ENCODE measurements at regions not wholly inside any gene's neighbourhood (a gene's known extent, or its start where the extent isn't known, plus 50 kb on each side); places are given as distances from the start of the nearest gene placed in this dataset.
"Not testable (repeated sequence)": the region's sequence is repeated elsewhere in the genome, so short reads cannot be mapped to it uniquely, and the experiment has no call there.

DNA sequence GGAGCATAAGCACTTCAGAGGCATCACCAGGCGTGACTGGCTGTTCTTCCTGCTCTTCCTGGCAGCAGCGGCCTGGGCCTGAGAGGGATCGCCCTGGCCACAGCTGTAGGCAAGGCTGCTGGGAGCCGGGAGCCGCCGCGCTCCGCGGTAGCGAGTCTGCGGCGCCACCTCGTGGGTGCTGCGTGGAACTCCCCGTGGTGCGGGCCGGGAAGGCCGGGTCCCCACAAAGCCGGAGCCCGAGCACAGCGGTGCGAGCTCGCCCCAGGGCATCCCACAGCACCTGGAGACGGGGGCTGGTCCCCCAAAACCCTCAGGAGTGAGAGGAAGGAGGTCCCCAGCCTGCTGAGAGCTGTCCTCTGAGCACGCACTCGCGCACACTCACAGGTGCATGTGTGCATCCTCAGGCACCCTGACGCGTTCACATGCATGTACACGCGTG lies 1546.5 kb downstream of the RPIA start:
- DNase-seq (ENCODE audit: low read depth, low spot score), result not testable (repeated sequence)

DNA sequence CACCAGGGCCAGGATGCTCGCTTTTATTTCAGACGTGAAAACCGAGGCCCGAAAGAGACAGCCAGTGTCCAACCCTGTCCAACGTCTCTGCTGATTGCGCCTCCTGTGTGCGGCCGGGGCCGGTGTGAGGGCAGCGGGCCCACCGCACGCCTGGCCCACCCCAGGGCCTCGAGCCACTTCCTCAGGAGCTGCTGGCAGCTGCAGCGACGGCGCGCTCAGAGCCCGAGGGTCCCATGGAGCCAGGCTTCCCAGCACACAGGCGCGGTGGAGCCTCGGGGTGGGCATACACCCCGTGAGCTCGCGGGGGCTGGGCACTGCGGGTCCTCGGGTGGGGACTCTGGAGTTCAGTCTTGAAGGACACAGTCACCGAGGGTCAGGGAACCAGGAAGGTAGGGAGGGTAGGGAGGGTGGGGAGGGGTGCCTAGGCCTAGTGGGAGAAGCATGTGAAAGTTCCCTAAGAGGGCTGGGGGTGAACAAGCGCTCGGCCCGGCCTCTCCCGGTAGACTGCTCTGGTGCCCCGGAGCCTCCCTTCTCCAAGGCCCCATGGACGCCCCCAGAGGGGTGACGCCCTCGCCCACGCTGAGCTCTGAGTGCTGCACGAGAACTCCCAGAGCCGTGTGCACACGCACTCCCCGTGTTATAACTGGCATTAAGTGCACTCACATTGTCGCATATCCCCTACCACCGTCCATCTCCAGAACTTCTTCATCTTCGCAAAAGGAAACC lies 1547.2 kb downstream of the RPIA start:
- H3K27me3 ChIP-seq (replicated peaks in 1 of 2; ENCODE audit: control insufficient read depth in 2 of 2, insufficient read depth in 2 of 2, low read length in 1 of 2); H2AFZ ChIP-seq (ENCODE audit: control insufficient read depth, low read depth, low read length); POLR2A ChIA-PET; H3K4me2 ChIP-seq (ENCODE audit: control insufficient read depth, insufficient read depth); H3K79me2 ChIP-seq (ENCODE audit: control insufficient read depth, insufficient read depth, low read length); H3K4me3 ChIP-seq; H3K4me1 ChIP-seq (ENCODE audit: control insufficient read depth, insufficient read depth, low read length); BruUV-seq (replicated peaks); intact Hi-C loops (cut with micrococcal nuclease; ENCODE audit: unreplicated experiment); in situ Hi-C loops (cut with MboI); SMC1A ChIA-PET (ENCODE audit: uncharacterized antibody, unreplicated experiment); CTCF ChIA-PET; FAIRE-seq; H3K9me3 ChIP-seq (replicated peaks; ENCODE audit: control insufficient read depth, insufficient read depth, low read length); H3K36me3 ChIP-seq (ENCODE audit: control insufficient read depth in 2 of 2, insufficient read depth in 2 of 2, low read length in 1 of 2); RAD21 ChIA-PET (ENCODE audit: unreplicated experiment); ATAC-seq; H3K9ac ChIP-seq (ENCODE audit: control insufficient read depth, insufficient read depth, low read length); H3K27ac ChIP-seq (ENCODE audit: control insufficient read depth, insufficient read depth); DNase-seq (ENCODE audit: low read depth, low spot score); H4K20me1 ChIP-seq (ENCODE audit: control insufficient read depth, insufficient read depth): not testable (repeated sequence)
- WGBS (ENCODE audit: insufficient coverage, insufficient replicate concordance, low lambda C conversion rate, missing lambda C conversion rate), result 60% methylated on average over 32 of the region's 43 CpGs

More for the DNA sequence above, 1546.5 kb downstream of the RPIA start:
- H3K27ac ChIP-seq (ENCODE audit: control insufficient read depth, insufficient read depth); ATAC-seq; RAD21 ChIA-PET (ENCODE audit: unreplicated experiment); H3K4me2 ChIP-seq (ENCODE audit: control insufficient read depth, insufficient read depth); H3K79me2 ChIP-seq (ENCODE audit: control insufficient read depth, insufficient read depth, low read length); H3K27me3 ChIP-seq (replicated peaks in 1 of 2; ENCODE audit: control insufficient read depth in 2 of 2, insufficient read depth in 2 of 2, low read length in 1 of 2); intact Hi-C loops (cut with micrococcal nuclease; ENCODE audit: unreplicated experiment); H3K4me1 ChIP-seq (ENCODE audit: control insufficient read depth, insufficient read depth, low read length); H3K9ac ChIP-seq (ENCODE audit: control insufficient read depth, insufficient read depth, low read length); in situ Hi-C loops (cut with MboI); H3K4me3 ChIP-seq; SMC1A ChIA-PET (ENCODE audit: uncharacterized antibody, unreplicated experiment); BruUV-seq (replicated peaks); H3K36me3 ChIP-seq (ENCODE audit: control insufficient read depth in 2 of 2, insufficient read depth in 2 of 2, low read length in 1 of 2); CTCF ChIA-PET; POLR2A ChIA-PET; H4K20me1 ChIP-seq (ENCODE audit: control insufficient read depth, insufficient read depth); H3K9me3 ChIP-seq (replicated peaks; ENCODE audit: control insufficient read depth, insufficient read depth, low read length); H2AFZ ChIP-seq (ENCODE audit: control insufficient read depth, low read depth, low read length); FAIRE-seq: not testable (repeated sequence)
- 40% methylated on average over 28 of the region's 31 CpGs for WGBS (ENCODE audit: insufficient coverage, insufficient replicate concordance, low lambda C conversion rate, missing lambda C conversion rate)

DNA sequence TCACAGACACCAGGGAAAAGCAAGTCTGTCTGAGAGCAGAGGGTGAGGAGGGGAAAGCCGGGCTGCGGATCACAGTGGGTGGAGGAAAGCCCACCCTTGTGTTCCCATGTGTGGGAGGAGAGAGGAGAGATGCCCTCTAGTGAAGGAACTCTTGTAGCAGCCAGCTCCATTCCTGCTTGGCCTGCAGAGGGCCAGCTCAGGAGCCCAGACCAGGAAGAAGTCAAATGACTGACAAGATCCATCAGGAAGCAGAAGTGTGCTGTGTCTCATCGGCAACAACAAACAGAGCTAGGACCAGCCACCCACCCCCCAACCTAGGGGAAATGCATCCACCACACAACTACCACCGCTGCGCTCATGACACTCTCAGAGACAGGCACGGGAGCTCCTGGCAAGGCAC lies 1548.3 kb downstream of the RPIA start:
- H3K9me3 ChIP-seq (replicated peaks; ENCODE audit: control insufficient read depth, insufficient read depth, low read length); H3K4me2 ChIP-seq (ENCODE audit: control insufficient read depth, insufficient read depth); DNase-seq (ENCODE audit: low read depth, low spot score); H4K20me1 ChIP-seq (ENCODE audit: control insufficient read depth, insufficient read depth); BruUV-seq (replicated peaks); CTCF ChIA-PET; H3K4me1 ChIP-seq (ENCODE audit: control insufficient read depth, insufficient read depth, low read length); H3K36me3 ChIP-seq (ENCODE audit: control insufficient read depth in 2 of 2, insufficient read depth in 2 of 2, low read length in 1 of 2); H3K79me2 ChIP-seq (ENCODE audit: control insufficient read depth, insufficient read depth, low read length); H3K27ac ChIP-seq (ENCODE audit: control insufficient read depth, insufficient read depth); RAD21 ChIA-PET (ENCODE audit: unreplicated experiment); POLR2A ChIA-PET; H3K27me3 ChIP-seq (replicated peaks in 1 of 2; ENCODE audit: control insufficient read depth in 2 of 2, insufficient read depth in 2 of 2, low read length in 1 of 2); ATAC-seq; H3K4me3 ChIP-seq; H2AFZ ChIP-seq (ENCODE audit: control insufficient read depth, low read depth, low read length); SMC1A ChIA-PET (ENCODE audit: uncharacterized antibody, unreplicated experiment); H3K9ac ChIP-seq (ENCODE audit: control insufficient read depth, insufficient read depth, low read length); intact Hi-C loops (cut with micrococcal nuclease; ENCODE audit: unreplicated experiment); FAIRE-seq; in situ Hi-C loops (cut with MboI): not testable (repeated sequence)
- WGBS (ENCODE audit: insufficient coverage, insufficient replicate concordance, low lambda C conversion rate, missing lambda C conversion rate), result 53% methylated on average over 5 of the region's 6 CpGs

DNA sequence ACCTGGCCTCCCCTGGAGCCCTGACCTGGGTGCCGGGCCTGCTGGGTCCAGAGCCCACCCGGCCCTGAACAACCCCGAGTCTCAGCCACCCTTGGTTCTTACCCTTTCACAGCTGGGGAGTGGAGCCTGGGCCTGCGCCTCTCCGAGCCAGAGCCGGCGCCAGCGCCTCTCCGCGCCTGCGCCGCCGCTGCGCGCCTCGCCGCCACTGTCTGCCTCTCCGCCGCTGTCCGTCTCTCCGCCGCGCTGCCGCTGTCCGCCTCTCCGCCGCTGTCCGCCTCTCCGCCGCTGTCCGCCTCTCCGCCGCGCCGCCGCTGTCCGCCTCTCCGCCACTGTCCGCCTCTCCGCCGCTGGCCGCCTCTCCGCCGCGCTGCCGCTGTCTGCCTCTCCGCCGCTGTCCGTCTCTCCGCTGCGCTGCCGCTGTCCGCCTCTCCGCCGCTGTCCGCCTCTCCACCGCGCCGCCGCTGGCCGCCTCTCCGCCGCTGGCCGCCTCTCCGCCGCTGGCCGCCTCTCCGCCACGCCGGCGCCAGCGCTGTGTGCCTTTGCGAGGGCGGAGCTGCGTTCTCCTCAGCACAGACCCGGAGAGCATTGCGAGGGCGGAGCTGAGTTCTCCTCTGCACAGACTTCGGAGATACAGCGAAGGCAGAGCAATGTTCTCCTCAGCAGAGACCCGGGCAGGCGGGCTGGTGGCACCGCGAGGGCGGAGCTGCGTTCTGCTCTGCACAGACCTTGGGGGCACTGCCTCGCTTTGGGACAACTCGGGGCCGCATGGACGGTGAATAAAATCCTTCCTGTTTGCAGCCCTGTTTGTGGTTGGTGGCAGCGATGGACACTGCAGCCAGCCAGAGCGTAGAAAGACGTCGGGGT lies 1553.7 kb downstream of the RPIA start:
- H4K20me1 ChIP-seq (ENCODE audit: control insufficient read depth, insufficient read depth); ATAC-seq; H3K9ac ChIP-seq (ENCODE audit: control insufficient read depth, insufficient read depth, low read length); FAIRE-seq; in situ Hi-C loops (cut with MboI); BruUV-seq (replicated peaks); DNase-seq (ENCODE audit: low read depth, low spot score); H3K27me3 ChIP-seq (replicated peaks in 1 of 2; ENCODE audit: control insufficient read depth in 2 of 2, insufficient read depth in 2 of 2, low read length in 1 of 2); RAD21 ChIA-PET (ENCODE audit: unreplicated experiment); H2AFZ ChIP-seq (ENCODE audit: control insufficient read depth, low read depth, low read length); CTCF ChIA-PET; SMC1A ChIA-PET (ENCODE audit: uncharacterized antibody, unreplicated experiment); intact Hi-C loops (cut with micrococcal nuclease; ENCODE audit: unreplicated experiment); POLR2A ChIA-PET; H3K4me1 ChIP-seq (ENCODE audit: control insufficient read depth, insufficient read depth, low read length); H3K4me3 ChIP-seq; H3K27ac ChIP-seq (ENCODE audit: control insufficient read depth, insufficient read depth); H3K36me3 ChIP-seq (ENCODE audit: control insufficient read depth in 2 of 2, insufficient read depth in 2 of 2, low read length in 1 of 2); H3K4me2 ChIP-seq (ENCODE audit: control insufficient read depth, insufficient read depth); H3K9me3 ChIP-seq (replicated peaks; ENCODE audit: control insufficient read depth, insufficient read depth, low read length); H3K79me2 ChIP-seq (ENCODE audit: control insufficient read depth, insufficient read depth, low read length): not testable (repeated sequence)
- WGBS (ENCODE audit: insufficient coverage, insufficient replicate concordance, low lambda C conversion rate, missing lambda C conversion rate), result 76% methylated on average over 14 of the region's 94 CpGs

Measured in GM12878 (cell line).